ENCODE measurements at regions not wholly inside any gene's neighbourhood (a gene's known extent, or its start where the extent isn't known, plus 50 kb on each side); places are given as distances from the start of the nearest gene placed in this dataset.

DNA sequence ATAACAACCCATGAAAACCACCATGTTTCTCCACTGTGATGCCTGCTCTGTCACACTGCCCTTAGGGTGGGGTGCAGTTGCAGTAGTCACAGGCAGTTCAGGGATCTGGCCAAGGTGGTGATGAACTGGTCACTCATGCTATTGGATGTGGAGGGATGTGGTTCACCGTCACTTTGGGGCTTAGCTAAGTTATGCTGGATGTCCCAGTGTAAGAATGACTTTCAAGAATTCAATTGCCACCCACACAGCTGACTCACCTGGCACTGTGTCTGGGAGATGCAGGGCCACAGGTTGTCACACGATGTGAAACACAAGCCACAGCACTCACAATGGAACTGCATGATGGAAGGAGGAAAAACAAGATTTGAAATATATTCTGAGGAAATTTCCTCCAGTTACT, 146.1 kb upstream of the CTNNB1 start:
- ATAC-seq (ENCODE audit: insufficient read depth, low read depth): no peak
- no peak for DNase-seq
- H3K27ac ChIP-seq (ENCODE audit: low read length): no peak overlapping the region
- H3K4me2 ChIP-seq (ENCODE audit: insufficient read depth, low read length): no peak overlapping the region
- TF ChIP-seq, protein P1, sequence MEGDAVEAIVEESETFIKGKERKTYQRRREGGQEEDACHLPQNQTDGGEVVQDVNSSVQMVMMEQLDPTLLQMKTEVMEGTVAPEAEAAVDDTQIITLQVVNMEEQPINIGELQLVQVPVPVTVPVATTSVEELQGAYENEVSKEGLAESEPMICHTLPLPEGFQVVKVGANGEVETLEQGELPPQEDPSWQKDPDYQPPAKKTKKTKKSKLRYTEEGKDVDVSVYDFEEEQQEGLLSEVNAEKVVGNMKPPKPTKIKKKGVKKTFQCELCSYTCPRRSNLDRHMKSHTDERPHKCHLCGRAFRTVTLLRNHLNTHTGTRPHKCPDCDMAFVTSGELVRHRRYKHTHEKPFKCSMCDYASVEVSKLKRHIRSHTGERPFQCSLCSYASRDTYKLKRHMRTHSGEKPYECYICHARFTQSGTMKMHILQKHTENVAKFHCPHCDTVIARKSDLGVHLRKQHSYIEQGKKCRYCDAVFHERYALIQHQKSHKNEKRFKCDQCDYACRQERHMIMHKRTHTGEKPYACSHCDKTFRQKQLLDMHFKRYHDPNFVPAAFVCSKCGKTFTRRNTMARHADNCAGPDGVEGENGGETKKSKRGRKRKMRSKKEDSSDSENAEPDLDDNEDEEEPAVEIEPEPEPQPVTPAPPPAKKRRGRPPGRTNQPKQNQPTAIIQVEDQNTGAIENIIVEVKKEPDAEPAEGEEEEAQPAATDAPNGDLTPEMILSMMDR (IDR thresholded peaks at IDR 0.05; ENCODE audit: borderline replicate concordance, extremely low read depth, low read length, poor library complexity, severe bottlenecking): no peak
- no peak for TF ChIP-seq EZH2 (IDR thresholded peaks at IDR 0.05; ENCODE audit: borderline replicate concordance, low read depth, low read length, severe bottlenecking)
- no peaks in the 10 kb centered on the region for H3K79me2 ChIP-seq (ENCODE audit: insufficient read depth, low read length)
- H2AFZ ChIP-seq (ENCODE audit: low read depth, low read length): no peak overlapping the region
- no peak overlapping the region for H3K4me3 ChIP-seq (ENCODE audit: low read depth in 1 of 2, low read length in 2 of 2)
- H3K36me3 ChIP-seq (ENCODE audit: insufficient read depth, low read length): no peaks in the 10 kb centered on the region
- H4K20me1 ChIP-seq (ENCODE audit: insufficient read depth, low read length): no peaks in the 10 kb centered on the region
- no peaks in the 10 kb centered on the region for H3K4me1 ChIP-seq (ENCODE audit: insufficient read depth, low read length)
- H3K9me3 ChIP-seq (ENCODE audit: insufficient read depth, low read length, severe bottlenecking): no peaks in the 10 kb centered on the region
- no peaks in the 10 kb centered on the region for H3K27me3 ChIP-seq (ENCODE audit: insufficient read depth, low read length, poor library complexity)
- no peak overlapping the region for H3K9ac ChIP-seq (ENCODE audit: low read depth, low read length)

DNA sequence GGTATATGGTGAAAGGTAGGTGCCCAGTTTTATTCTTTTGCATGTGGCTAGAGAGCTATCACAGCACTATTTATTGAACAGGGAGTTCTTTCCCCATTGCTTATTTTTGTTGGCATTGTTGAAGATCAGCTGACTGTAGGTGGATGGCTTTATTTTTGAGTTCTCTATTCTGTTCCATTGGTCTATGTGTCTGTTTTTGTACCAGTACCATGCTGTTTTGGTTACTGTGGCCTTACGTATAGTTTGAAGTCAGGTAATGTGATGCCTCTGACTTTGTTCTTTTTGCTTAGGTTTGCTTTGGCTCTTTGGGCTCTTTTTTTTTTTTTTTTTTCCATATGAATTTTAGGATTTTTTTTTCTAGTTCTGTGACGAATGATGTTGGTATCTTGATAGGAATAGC, 139.2 kb upstream of the CTNNB1 start:
- no peak overlapping the region for H3K4me2 ChIP-seq (ENCODE audit: insufficient read depth, low read length)
- H3K9ac ChIP-seq (ENCODE audit: low read depth, low read length): no peak overlapping the region
- no peak overlapping the region for H3K4me3 ChIP-seq (ENCODE audit: low read depth in 1 of 2, low read length in 2 of 2)
- ATAC-seq (ENCODE audit: insufficient read depth, low read depth): no peak
- TF ChIP-seq EZH2 (IDR thresholded peaks at IDR 0.05; ENCODE audit: borderline replicate concordance, low read depth, low read length, severe bottlenecking): no peak
- TF ChIP-seq, protein P1 (IDR thresholded peaks at IDR 0.05; ENCODE audit: borderline replicate concordance, extremely low read depth, low read length, poor library complexity, severe bottlenecking): no peak
- no peaks in the 10 kb centered on the region for H3K27me3 ChIP-seq (ENCODE audit: insufficient read depth, low read length, poor library complexity)
- H3K79me2 ChIP-seq (ENCODE audit: insufficient read depth, low read length): no peaks in the 10 kb centered on the region
- no peaks in the 10 kb centered on the region for H3K9me3 ChIP-seq (ENCODE audit: insufficient read depth, low read length, severe bottlenecking)
- no peaks in the 10 kb centered on the region for H4K20me1 ChIP-seq (ENCODE audit: insufficient read depth, low read length)
- DNase-seq: no peak
- no peaks in the 10 kb centered on the region for H3K36me3 ChIP-seq (ENCODE audit: insufficient read depth, low read length)
- H2AFZ ChIP-seq (ENCODE audit: low read depth, low read length): no peak overlapping the region
- no peak overlapping the region for H3K27ac ChIP-seq (ENCODE audit: low read length)
- H3K4me1 ChIP-seq (ENCODE audit: insufficient read depth, low read length): no peaks in the 10 kb centered on the region

DNA sequence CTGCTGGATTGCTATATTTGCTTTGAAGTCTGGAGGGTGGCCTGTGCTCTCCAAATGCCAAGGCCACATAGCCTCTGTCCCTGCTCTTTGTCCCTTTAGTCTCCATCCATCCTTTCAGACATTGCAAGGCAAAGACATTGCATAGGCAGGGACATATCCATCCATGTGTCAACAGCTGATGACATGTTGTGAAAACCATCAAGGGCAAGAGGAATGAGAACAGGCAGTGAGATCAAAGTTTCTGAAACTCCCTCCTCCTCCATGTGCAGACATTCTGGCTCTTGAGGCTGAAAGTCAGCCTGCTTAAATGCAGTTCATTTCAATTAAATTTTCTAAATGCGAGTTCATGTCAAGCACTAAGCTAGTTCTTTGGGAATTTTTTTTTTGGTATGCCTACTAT, 135.2 kb upstream of the CTNNB1 start:
- H3K27me3 ChIP-seq (ENCODE audit: insufficient read depth, low read length, poor library complexity): no peaks in the 10 kb centered on the region
- H3K4me1 ChIP-seq (ENCODE audit: insufficient read depth, low read length): no peaks in the 10 kb centered on the region
- H3K36me3 ChIP-seq (ENCODE audit: insufficient read depth, low read length): no peaks in the 10 kb centered on the region
- H4K20me1 ChIP-seq (ENCODE audit: insufficient read depth, low read length): no peaks in the 10 kb centered on the region
- no peaks in the 10 kb centered on the region for H3K9me3 ChIP-seq (ENCODE audit: insufficient read depth, low read length, severe bottlenecking)
- no peak overlapping the region for H3K9ac ChIP-seq (ENCODE audit: low read depth, low read length)
- DNase-seq (no peak), ATAC-seq (ENCODE audit: insufficient read depth, low read depth) (no peak)
- H2AFZ ChIP-seq (ENCODE audit: low read depth, low read length): no peak overlapping the region
- H3K4me3 ChIP-seq (ENCODE audit: low read depth in 1 of 2, low read length in 2 of 2): no peak overlapping the region
- H3K79me2 ChIP-seq (ENCODE audit: insufficient read depth, low read length): no peaks in the 10 kb centered on the region
- no peak overlapping the region for H3K4me2 ChIP-seq (ENCODE audit: insufficient read depth, low read length)
- no peak for TF ChIP-seq EZH2 (IDR thresholded peaks at IDR 0.05; ENCODE audit: borderline replicate concordance, low read depth, low read length, severe bottlenecking)
- TF ChIP-seq, protein P1 (IDR thresholded peaks at IDR 0.05; ENCODE audit: borderline replicate concordance, extremely low read depth, low read length, poor library complexity, severe bottlenecking): no peak
- H3K27ac ChIP-seq (ENCODE audit: low read length): no peak overlapping the region

DNA sequence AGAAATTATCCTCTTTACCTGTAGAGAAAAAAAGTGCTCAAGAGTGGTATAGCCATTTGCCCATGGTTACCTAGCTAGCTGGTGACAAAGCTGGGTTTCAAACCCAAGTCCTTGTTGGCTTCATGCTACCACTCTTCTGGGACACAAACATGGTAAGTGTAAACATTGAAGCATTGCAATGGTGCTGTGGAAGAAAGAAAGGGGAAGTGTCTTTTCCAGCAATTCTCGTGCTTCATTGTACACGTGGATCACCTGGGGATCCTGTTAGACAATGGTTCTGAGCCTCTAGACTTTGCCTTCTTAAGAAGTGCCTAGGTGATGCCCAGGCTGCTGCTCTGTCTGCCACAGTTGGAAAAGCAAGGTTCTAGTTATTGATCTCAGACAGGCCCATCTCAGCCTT, 134.8 kb upstream of the CTNNB1 start:
- Histone ChIP-seq H3K9me3 (ENCODE audit: insufficient read depth, low read length, severe bottlenecking) (no peaks in the 10 kb centered on the region), H3K27me3 (ENCODE audit: insufficient read depth, low read length, poor library complexity) (no peaks in the 10 kb centered on the region), H3K4me3 (ENCODE audit: low read depth in 1 of 2, low read length in 2 of 2) (no peak overlapping the region), H3K4me1 (ENCODE audit: insufficient read depth, low read length) (no peaks in the 10 kb centered on the region), H4K20me1 (ENCODE audit: insufficient read depth, low read length) (no peaks in the 10 kb centered on the region), H3K79me2 (ENCODE audit: insufficient read depth, low read length) (no peaks in the 10 kb centered on the region), H3K9ac (ENCODE audit: low read depth, low read length) (no peak overlapping the region), H3K27ac (ENCODE audit: low read length) (no peak overlapping the region), H3K4me2 (ENCODE audit: insufficient read depth, low read length) (no peak overlapping the region), H2AFZ (ENCODE audit: low read depth, low read length) (no peak overlapping the region), H3K36me3 (ENCODE audit: insufficient read depth, low read length) (no peaks in the 10 kb centered on the region)
- TF ChIP-seq, protein P1 (IDR thresholded peaks at IDR 0.05; ENCODE audit: borderline replicate concordance, extremely low read depth, low read length, poor library complexity, severe bottlenecking): no peak
- no peak for TF ChIP-seq EZH2 (IDR thresholded peaks at IDR 0.05; ENCODE audit: borderline replicate concordance, low read depth, low read length, severe bottlenecking)
- ATAC-seq (ENCODE audit: insufficient read depth, low read depth) (no peak), DNase-seq (no peak)

All from DND-41 (cell line).